DND-41 (cell line): ENCODE measurements at regions not wholly inside any gene's neighbourhood (a gene's known extent, or its start where the extent isn't known, plus 50 kb on each side); places are given as distances from the start of the nearest gene placed in this dataset.

Source experiments
- CTCF ChIP-seq: IDR thresholded peaks from 2 replicates; pipeline ENCODE4 v1.5.1; 2012; ENCODE audit warnings: borderline replicate concordance, low read length, moderate library complexity, mild to moderate bottlenecking; ENCODE audit not compliant: poor library complexity, severe bottlenecking; ENCODE audit errors: extremely low read depth
- EZH2 ChIP-seq: IDR thresholded peaks from 3 replicates; pipeline ENCODE4 v1.6.1; 2012; ENCODE audit warnings: borderline replicate concordance, low read depth, mild to moderate bottlenecking, moderate library complexity, low read length, inconsistent platforms; ENCODE audit not compliant: severe bottlenecking

GRCh38 chr2:106694964-106695470 is 190.9 kb downstream of the ST6GAL2 start:
- no peak for TF ChIP-seq CTCF
- TF ChIP-seq EZH2 = no peak
